ENCODE measurements at regions not wholly inside any gene's neighbourhood (a gene's known extent, or its start where the extent isn't known, plus 50 kb on each side); places are given as distances from the start of the nearest gene placed in this dataset.

- no peak for TF ChIP-seq EZH2 (IDR thresholded peaks at IDR 0.05; ENCODE audit: insufficient read depth, poor library complexity, severe bottlenecking)
- TF ChIP-seq EZH2phosphoT487 (IDR thresholded peaks at IDR 0.05; ENCODE audit: insufficient read depth, low read depth): no peak
Measured at GRCh38 chr2:60247471-60247870, 306.0 kb downstream of the BCL11A start.

All from GM23248 (cell line).